COLO668 (cell line): ENCODE measurements at regions not wholly inside any gene's neighbourhood (a gene's known extent, or its start where the extent isn't known, plus 50 kb on each side); places are given as distances from the start of the nearest gene placed in this dataset.

Experiments
- DNase-seq: peaks from one replicate; lab custom pipeline; 2025; ENCODE audit not compliant: unreplicated experiment; lab: John Stamatoyannopoulos, UW

GRCh38 chr22:22080270-22080669 lies 97.7 kb upstream of the TOP3B start:
- no peak for DNase-seq

- no peak for DNase-seq
These were observed 97.0 kb upstream of the TOP3B start for GRCh38 chr22:22079404-22080148.

GRCh38 chr22:22078329-22078728 lies 95.7 kb upstream of the TOP3B start:
- DNase-seq: no peak

GRCh38 chr22:22076932-22077703 lies 94.5 kb upstream of the TOP3B start:
- no peak for DNase-seq

GRCh38 chr22:22076361-22076760 lies 93.8 kb upstream of the TOP3B start:
- no peak for DNase-seq

GRCh38 chr22:22075382-22076163 lies 93.0 kb upstream of the TOP3B start:
- no peak for DNase-seq

- DNase-seq: no peak
These were observed 92.2 kb upstream of the TOP3B start for GRCh38 chr22:22074634-22075381.

GRCh38 chr22:22073769-22074561 lies 91.4 kb upstream of the TOP3B start:
- DNase-seq: no peak

GRCh38 chr22:22072169-22072836 lies 89.7 kb upstream of the TOP3B start:
- DNase-seq: no peak

- no peak for DNase-seq
These were observed 88.9 kb upstream of the TOP3B start for GRCh38 chr22:22071455-22071854.

GRCh38 chr22:22070371-22070824 lies 87.8 kb upstream of the TOP3B start:
- no peak for DNase-seq

- DNase-seq: no peak
These were observed 87.1 kb upstream of the TOP3B start for GRCh38 chr22:22069450-22070370.

GRCh38 chr22:22068657-22069056 lies 86.1 kb upstream of the TOP3B start:
- DNase-seq: no peak

GRCh38 chr22:22068025-22068424 lies 85.4 kb upstream of the TOP3B start:
- DNase-seq: no peak

- DNase-seq: no peak
These were observed 84.6 kb upstream of the TOP3B start for GRCh38 chr22:22067192-22067591.

GRCh38 chr22:22064580-22064979 lies 82.0 kb upstream of the TOP3B start:
- DNase-seq: no peak

- DNase-seq: no peak
These were observed 79.8 kb upstream of the TOP3B start for GRCh38 chr22:22062306-22062793.
